B cell (primary cell): ENCODE measurements at regions not wholly inside any gene's neighbourhood (a gene's known extent, or its start where the extent isn't known, plus 50 kb on each side); places are given as distances from the start of the nearest gene placed in this dataset.

ENCODE experiments used
- ATAC-seq: fragments of 200-7000 bp; cut with Tn5 transposase; one replicate; pipeline ENCODE4 v1.10.0; 2021; ENCODE audit warnings: low read depth, mild to moderate bottlenecking, moderate number of reproducible peaks, moderate library complexity
- CTCF ChIA-PET: fragments of 350-600 bp; sonication (Branson Sonifier 250); formaldehyde crosslinking; loops from one replicate; lab custom pipeline; 2021; ENCODE audit warnings: antibody characterized with exemption, inconsistent platforms; lab: Charles Lee
- POLR2A ChIA-PET: fragments of 350-600 bp; sonication (Branson Sonifier 250); formaldehyde crosslinking; loops from one replicate; lab custom pipeline; 2021; ENCODE audit warnings: antibody characterized with exemption; lab: Charles Lee
- DNase-seq: peaks from one replicate; pipeline ENCODE4 v3.0.0; 2013
- H2AFZ ChIP-seq: 2 replicates; pipeline ENCODE4 v1.6.1; 2012; ENCODE audit warnings: mild to moderate bottlenecking, low read depth, low read length; ENCODE audit not compliant: insufficient read depth, poor library complexity, severe bottlenecking
- H3K27ac ChIP-seq, 2 donors: 1 replicate in 1 of 2; 2 replicates in 1 of 2; pipeline ENCODE4 v1.5.1; 2012 to 2013; ENCODE audit warnings: low read length in 2 of 2, mild to moderate bottlenecking in 2 of 2, moderate library complexity in 1 of 2
- H3K27me3 ChIP-seq, 4 experiments: fragments of 200-600 bp in 1 of 4; sonication (generic) in 1 of 4; replicated peaks in 1 of 4; 1 replicate in 2 of 4; 2 replicates in 2 of 4; pipeline versions ENCODE4 v1.6.1 to v1.7.0; 2013 to 2016; ENCODE audit warnings: low read length in 3 of 4, mild to moderate bottlenecking in 2 of 4, mixed read lengths in 1 of 4, moderate library complexity in 1 of 4; ENCODE audit not compliant: insufficient read depth in 4 of 4, control insufficient read depth in 3 of 4; ENCODE audit errors: control extremely low read depth in 1 of 4
- H3K36me3 ChIP-seq, 2 experiments: replicated peaks in 1 of 2; 1 replicate in 1 of 2; 2 replicates in 1 of 2; pipeline versions ENCODE4 v1.6.1 to v1.7.1; 2013; ENCODE audit warnings: low read length in 1 of 2; ENCODE audit not compliant: insufficient read depth in 2 of 2, control insufficient read depth in 1 of 2; ENCODE audit errors: control extremely low read depth in 1 of 2, extremely low read depth in 1 of 2
- H3K4me1 ChIP-seq, 2 donors: fragments of 200-600 bp in 1 of 2; sonication (generic) in 1 of 2; 1 replicate in 1 of 2; 2 replicates in 1 of 2; pipeline versions ENCODE4 v1.5.1 to v1.6.1; 2013 to 2017; ENCODE audit warnings: low read length in 2 of 2; ENCODE audit not compliant: control insufficient read depth in 2 of 2, insufficient read depth in 2 of 2
- H3K4me2 ChIP-seq: replicated peaks from 2 replicates; pipeline ENCODE3; 2012; ENCODE audit warnings: mild to moderate bottlenecking, low read depth, low read length; ENCODE audit not compliant: poor library complexity, severe bottlenecking
- H3K4me3 ChIP-seq, 5 experiments: fragments of 200-600 bp in 1 of 5; sonication (generic) in 1 of 5; 1 replicate in 3 of 5; 2 replicates in 2 of 5; pipeline versions ENCODE4 v1.5.1 to v1.7.0; 2011 to 2016; ENCODE audit warnings: low read length in 4 of 5, mild to moderate bottlenecking in 4 of 5, low read depth in 2 of 5, control low read depth in 1 of 5, moderate library complexity in 1 of 5; ENCODE audit not compliant: insufficient read depth in 1 of 5; ENCODE audit errors: control extremely low read depth in 1 of 5, extremely low read depth in 1 of 5
- H3K79me2 ChIP-seq: fragments of 200-600 bp; sonication (generic); one replicate; pipeline ENCODE4 v1.6.0; 2016; ENCODE audit warnings: low read length; ENCODE audit not compliant: control insufficient read depth, insufficient read depth
- H3K9ac ChIP-seq: fragments of 200-600 bp; sonication (generic); 2 replicates; pipeline ENCODE4 v1.6.1; 2017; ENCODE audit warnings: mild to moderate bottlenecking, low read length, moderate library complexity
- H3K9me3 ChIP-seq, 3 donors: one replicate each; pipeline versions ENCODE4 v1.6.1 to v1.7.1; 2013; ENCODE audit warnings: low read length in 2 of 3; ENCODE audit not compliant: control insufficient read depth in 2 of 3, insufficient read depth in 1 of 3; ENCODE audit errors: control extremely low read depth in 1 of 3
- H4K20me1 ChIP-seq: 2 replicates; pipeline ENCODE4 v1.6.0; 2012; ENCODE audit warnings: mild to moderate bottlenecking, low read length; ENCODE audit not compliant: insufficient read depth, control insufficient read depth, poor library complexity, severe bottlenecking
- H3K27ac Mint-ChIP-seq: one replicate; pipeline ENCODE4 v1.8.0; 2021; ENCODE audit warnings: mixed read lengths
- H3K27me3 Mint-ChIP-seq: one replicate; pipeline ENCODE4 v1.8.0; 2021; ENCODE audit warnings: mixed read lengths
- H3K4me1 Mint-ChIP-seq: one replicate; pipeline ENCODE4 v1.8.0; 2021; ENCODE audit warnings: mixed read lengths
- H3K4me3 Mint-ChIP-seq: one replicate; pipeline ENCODE4 v1.8.0; 2021; ENCODE audit warnings: mixed read lengths
- H3K9me3 Mint-ChIP-seq: one replicate; pipeline ENCODE4 v1.8.0; 2022; ENCODE audit warnings: mixed read lengths; ENCODE audit not compliant: insufficient read depth
- CTCF ChIP-seq: fragments of 200-600 bp; IDR thresholded peaks from one replicate; pipeline ENCODE4 v1.8.0; 2022; ENCODE audit warnings: antibody characterized with exemption, mild to moderate bottlenecking
- EZH2 ChIP-seq: IDR thresholded peaks from 2 replicates; pipeline ENCODE4 v1.6.1; 2012; ENCODE audit warnings: borderline replicate concordance, low read depth, mild to moderate bottlenecking, moderate library complexity, low read length; ENCODE audit not compliant: insufficient read depth, poor library complexity, severe bottlenecking
- WGBS: methylation state at CpG from one replicate; pipeline ENCODE4 v1.1.5; 2013; ENCODE audit warnings: missing lambda C conversion rate; ENCODE audit not compliant: insufficient coverage; 5-methylcytosine and 5-hydroxymethylcytosine counted together
- intact Hi-C: fragments of 100-400 bp; cut with micrococcal nuclease; formaldehyde crosslinking; loops from one replicate; pipeline ENCODE4 v1.10.0; 2022

GRCh38 chr16:11462036-11462435 is 116.8 kb downstream of the RMI2 start:
- TF ChIP-seq CTCF (no peak), EZH2 (no peak)
- intact Hi-C loops = no loop called here
- 86% methylated on average over 15 of the region's 15 CpGs for WGBS
- CTCF ChIA-PET = interaction anchor here (0.7 kb wide), 1 partner anchor 66 kb away, joined by 3 read pairs; no protein-coding TSS in a partner anchor
- H3K4me1 ChIP-seq = no peaks in the 10 kb centered on the region
- no peaks in the 10 kb centered on the region for H3K36me3 ChIP-seq
- H3K4me2 ChIP-seq = no peak overlapping the region
- no peaks in the 10 kb centered on the region for H4K20me1 ChIP-seq
- Mint-ChIP-seq H3K9me3 (no peaks in the 10 kb centered on the region), H3K4me3 (no peak overlapping the region), H3K27me3 (no peaks in the 10 kb centered on the region), H3K27ac (no peak overlapping the region), H3K4me1 (peaks cover 2% of the 10 kb centered on the region)
- no peaks in the 10 kb centered on the region for H3K79me2 ChIP-seq
- no peak overlapping the region for H2AFZ ChIP-seq
- DNase-seq (no peak), ATAC-seq (no peak)
- no peaks in the 10 kb centered on the region for H3K9me3 ChIP-seq
- no peaks in the 10 kb centered on the region for H3K27me3 ChIP-seq
- POLR2A ChIA-PET = no interaction called here
- no peak overlapping the region for H3K27ac ChIP-seq
- no peak overlapping the region for H3K9ac ChIP-seq
- H3K4me3 ChIP-seq = no peak overlapping the region

GRCh38 chr16:11462861-11463260 is 117.6 kb downstream of the RMI2 start:
- no peak overlapping the region for H3K27ac Mint-ChIP-seq
- no peaks in the 10 kb centered on the region for H3K79me2 ChIP-seq
- H3K4me1 ChIP-seq = no peaks in the 10 kb centered on the region
- TF ChIP-seq CTCF (no peak), EZH2 (no peak)
- no peak overlapping the region for H3K4me3 ChIP-seq
- H3K9me3 ChIP-seq = no peaks in the 10 kb centered on the region
- no peak for ATAC-seq
- intact Hi-C loops = no loop called here
- no peak overlapping the region for H3K9ac ChIP-seq
- H4K20me1 ChIP-seq = no peaks in the 10 kb centered on the region
- no peaks in the 10 kb centered on the region for H3K27me3 ChIP-seq
- H3K4me3 Mint-ChIP-seq = no peak overlapping the region
- DNase-seq = no peak
- H3K4me1 Mint-ChIP-seq = peaks cover 2% of the 10 kb centered on the region
- H3K27me3 Mint-ChIP-seq = no peaks in the 10 kb centered on the region
- CTCF ChIA-PET = no interaction called here
- 95% methylated on average over 13 of the region's 15 CpGs for WGBS
- POLR2A ChIA-PET = no interaction called here
- no peak overlapping the region for H3K4me2 ChIP-seq
- no peak overlapping the region for H2AFZ ChIP-seq
- no peak overlapping the region for H3K27ac ChIP-seq
- H3K36me3 ChIP-seq = no peaks in the 10 kb centered on the region
- H3K9me3 Mint-ChIP-seq = no peaks in the 10 kb centered on the region
